ENCODE measurements at regions not wholly inside any gene's neighbourhood (a gene's known extent, or its start where the extent isn't known, plus 50 kb on each side); places are given as distances from the start of the nearest gene placed in this dataset.

DNA sequence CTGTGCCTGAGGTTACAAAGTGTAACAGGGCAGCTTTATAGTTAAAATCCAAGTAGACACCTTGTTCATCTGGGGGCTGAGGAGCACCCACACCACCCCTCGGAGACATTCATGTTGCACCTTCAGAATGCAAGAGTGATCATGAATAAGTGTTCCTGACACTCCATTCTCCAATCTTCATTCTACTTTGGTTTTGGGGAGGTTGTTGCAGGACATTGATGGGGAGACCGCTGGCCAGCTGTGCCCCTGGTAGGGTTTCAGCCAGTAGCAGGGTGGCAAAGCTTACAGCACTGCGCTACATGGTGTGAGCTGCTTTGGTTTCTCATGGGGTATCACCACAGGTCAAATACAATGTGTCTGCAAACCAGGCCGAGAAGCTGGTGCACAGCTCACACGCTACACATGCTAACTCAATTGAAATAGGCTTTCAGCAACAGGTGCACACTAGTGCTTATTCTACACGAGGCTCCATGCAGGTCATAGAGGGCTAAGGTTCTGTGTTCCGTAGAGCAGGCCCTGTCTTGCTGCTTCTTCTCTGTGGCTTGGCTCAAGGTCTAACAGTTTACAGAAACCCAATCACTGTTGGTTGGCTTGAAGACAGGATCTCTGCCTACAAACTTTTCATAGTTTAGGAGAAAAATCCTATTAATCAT, 317.4 kb upstream of the ZNF32 start:
- DNase-seq = no peak

DNA sequence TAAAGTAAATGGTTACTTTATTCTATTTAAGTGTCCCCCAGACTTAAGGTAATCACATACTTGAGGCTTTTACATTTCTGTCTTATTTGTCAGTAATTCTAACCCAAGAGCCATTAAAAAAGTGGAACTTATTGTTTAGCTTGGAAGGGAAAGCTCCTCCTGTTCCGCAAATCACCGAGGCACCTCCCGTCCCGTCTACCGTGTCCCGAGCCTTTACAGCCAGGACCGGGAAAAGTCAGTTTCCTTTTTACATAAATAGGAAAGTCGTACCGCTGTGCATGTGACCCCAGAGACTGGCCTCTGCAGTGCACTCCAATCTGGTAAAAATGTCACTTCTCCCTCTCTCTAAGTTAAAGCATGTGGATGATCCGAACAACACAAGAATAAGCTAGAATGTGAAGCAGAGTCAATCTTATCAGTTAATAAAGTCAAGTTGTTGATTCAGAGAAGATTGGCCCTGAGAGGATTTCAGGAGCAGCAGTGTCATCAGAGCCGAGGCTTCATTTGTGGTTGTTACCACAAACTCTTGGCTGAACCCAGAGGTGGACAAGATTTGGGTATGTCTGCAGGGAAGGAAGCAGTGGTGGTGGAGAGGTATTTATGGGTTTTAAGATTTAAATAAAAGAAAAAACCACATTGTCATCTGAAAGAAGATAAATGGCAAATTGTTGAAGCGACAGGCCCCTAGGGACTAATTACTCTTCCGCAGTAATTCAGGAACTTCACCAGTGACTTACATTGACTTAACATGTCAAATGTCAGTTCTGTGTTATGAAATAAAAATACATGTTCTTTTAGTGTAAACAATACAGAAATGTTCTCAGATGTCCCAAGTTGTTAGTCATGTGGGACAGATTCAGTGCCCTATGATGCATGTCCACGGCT, 316.6 kb upstream of the ZNF32 start:
- no peak for DNase-seq

DNA sequence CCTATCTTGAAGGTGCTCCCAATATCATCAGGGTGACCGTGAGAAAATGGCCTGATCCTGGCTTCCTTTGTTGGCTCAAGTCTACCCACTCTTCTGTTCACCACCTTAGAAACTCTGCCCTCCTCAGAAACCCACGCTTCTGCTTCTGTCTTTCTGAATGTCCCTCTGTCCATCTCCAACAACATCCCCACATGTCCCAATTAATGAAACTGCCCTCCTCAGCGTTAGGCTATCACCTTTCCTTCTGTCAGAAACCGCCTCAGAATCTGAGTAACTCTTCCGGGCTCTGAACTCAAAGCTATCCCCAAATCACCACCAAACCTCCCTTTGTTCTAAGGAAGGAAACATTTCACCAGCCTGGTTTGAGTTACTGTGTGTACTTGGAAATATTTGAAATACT, 315.8 kb upstream of the ZNF32 start:
- DNase-seq = no peak

DNA sequence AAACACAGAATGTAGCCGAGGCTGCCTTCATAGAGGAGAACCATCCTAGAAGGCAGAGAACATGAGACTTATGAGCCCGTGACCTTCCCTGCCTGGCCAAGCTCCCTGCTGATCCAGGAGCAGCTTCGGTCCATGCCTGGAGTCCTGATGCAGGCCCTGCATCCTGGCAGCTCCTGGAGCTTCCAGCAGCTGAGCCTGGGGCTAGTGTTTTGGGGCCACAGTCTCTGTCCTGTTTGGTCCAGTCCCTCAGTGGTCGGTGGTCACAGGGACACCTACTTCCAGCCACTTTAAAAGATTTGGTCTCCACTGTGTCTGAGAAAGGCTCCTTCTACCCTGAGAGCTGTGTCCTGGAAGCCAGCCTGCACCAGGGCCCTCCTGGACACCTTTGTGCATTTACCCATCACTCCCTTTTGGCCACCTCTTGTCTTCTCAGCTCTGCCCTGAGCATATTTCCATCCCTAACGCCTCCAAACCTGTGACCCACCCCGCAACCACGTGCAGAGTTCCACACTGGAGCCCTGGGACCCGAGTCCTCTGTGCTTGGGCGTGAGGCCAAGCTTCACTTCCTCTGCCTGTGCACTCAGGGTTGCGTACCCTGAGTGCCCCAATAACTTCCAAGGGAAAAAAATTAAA, 315.2 kb upstream of the ZNF32 start:
- no peak for DNase-seq

DNA sequence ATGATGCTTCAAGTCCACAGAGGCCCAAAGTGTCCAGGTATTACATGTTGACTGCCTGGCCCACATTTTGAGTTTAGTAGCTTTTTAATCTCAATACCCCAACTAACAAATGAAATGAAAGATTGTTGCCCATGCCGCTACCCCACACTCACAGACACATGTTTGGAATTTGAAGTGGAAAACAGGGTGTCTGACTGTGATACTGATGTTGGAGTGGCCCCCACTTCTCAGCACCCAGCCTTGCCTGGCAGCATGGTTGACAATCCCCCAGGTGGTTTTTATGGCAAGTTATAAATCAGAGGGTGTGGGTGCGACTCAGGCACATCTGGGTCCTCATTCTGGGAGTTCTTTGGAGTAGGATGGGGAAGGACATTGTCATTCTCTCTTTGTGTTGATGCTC, 314.7 kb upstream of the ZNF32 start:
- DNase-seq = no peak

DNA sequence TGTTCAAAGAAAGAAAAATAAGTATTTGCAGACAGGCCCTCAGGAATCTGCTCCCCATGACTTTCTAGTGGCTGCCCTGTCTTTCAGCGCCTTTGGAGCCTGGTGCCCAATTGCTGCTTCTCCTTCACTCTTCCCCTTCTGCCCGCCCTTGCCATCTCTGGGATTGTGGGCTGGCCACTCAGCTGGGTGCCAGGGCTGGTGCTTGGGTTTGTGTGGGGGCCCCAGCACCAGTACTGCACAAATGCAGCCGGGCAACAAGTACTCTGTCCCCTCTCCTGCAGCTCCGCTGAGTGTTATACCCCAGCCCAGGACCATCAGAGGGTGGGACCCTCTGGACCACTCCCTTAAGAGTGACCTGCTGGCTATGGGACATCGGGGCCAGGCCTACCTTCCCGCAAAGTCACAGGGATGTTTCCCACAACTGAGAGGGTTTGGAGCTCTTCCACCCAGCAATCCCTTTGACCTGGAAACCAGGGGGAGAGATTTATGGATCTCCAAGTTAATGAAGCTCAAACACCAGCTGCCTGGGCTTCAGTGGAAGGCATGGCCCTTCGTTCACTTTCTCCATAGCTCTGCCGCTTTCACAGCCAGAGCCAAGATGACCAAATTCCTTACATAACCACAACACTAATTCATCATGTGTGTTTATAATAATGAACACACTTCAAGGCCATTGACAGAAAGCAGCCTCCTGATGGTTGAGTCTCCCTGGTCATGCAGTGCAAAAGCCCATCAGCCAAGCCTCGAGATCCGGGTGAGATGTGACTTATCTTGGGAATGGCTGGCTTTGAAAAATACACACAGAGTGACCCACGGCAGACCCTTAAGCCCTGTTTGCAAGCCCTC, 313.9 kb upstream of the ZNF32 start:
- no peak for DNase-seq

DNA sequence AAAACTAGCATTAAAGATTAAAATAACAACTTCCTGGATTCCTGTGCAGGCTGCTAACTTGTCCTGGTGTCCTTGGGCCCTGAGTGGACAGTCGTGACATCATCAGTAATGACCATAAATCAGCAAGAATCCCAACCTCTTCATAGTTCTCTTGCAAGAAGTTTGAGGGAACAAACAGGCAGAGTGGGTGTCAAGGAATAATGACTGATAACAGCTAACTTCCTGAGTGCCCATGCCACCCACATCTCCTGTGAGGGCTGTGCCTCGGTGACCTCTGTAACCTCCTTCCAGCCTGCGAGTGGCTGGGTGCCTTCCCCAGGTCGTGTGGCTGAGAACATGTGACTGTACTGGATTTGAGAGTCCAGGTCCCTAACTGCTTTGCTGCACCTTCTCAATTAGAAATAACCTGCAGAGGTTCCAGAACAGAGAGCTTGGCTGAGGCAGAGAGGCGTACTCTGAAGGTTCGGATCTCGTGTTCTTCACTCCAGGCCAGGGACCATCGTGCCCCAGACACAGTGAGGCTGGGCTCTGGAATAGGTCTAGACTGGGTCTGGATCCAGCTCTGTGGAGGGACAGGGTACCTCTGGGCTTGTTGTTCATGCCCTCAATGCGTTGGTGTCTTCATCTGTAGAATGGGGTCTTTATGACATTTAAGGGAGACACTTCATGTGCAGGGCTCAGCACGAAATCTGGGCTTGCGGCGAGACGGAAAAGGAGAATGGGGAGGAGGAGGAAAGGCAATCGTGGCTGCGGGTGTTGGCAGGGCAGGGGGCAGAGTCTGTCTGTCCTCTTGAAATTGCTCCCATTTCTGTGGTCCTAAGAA, 313.1 kb upstream of the ZNF32 start:
- DNase-seq = no peak

DNA sequence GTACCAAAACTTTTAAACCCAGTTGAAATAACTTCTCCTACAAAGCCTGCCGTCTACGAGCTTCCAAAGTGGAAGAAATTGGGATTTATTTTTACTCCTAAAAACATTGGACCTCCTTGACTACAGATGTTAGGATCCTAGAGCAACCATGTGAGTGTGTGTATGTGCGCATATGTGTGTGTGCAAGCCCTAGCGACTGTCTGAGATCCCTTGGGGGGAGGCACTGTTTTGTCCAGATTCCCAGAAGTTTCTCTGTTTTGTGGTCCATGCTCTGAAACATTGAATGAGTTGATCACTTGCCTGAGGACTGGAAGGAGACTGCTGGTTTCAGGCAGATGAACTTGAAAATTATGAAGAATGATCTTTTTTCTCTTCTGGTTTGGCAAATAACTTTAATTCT, 312.3 kb upstream of the ZNF32 start:
- DNase-seq = no peak

DNA sequence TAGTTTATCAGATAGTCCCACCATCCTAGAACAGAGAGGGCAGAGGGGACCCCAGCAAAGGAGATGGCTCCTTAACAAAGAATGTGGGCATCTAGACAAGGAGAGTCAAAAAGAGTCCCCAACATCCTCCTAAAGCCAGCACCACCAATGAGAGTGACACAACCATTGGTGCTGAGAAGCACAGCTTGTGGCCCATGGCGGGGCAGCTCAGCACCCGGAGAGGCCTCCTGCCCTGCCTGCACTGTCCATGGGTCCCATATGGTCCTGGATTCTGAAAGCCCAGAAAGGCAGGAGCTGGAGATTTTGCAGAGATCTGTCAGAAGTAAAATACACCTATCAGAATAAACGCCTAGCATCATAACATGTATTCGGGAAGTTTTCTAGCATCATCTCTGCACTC, 311.8 kb upstream of the ZNF32 start:
- DNase-seq = no peak

DNA sequence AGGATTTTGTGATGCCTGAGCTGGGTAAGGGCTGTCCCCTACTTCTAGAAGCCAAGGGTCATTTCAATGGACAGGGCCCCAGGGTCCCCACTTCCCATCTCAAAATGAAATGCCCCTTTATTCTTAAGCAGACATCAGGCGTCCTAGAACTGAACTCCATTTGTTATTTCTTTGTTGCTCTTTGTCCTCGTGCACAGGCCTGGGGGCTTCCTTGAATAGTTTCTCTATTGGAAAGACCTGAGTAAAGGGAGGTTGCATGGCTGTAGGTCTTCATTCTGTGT, 311.4 kb upstream of the ZNF32 start:
- DNase-seq = no peak

DNA sequence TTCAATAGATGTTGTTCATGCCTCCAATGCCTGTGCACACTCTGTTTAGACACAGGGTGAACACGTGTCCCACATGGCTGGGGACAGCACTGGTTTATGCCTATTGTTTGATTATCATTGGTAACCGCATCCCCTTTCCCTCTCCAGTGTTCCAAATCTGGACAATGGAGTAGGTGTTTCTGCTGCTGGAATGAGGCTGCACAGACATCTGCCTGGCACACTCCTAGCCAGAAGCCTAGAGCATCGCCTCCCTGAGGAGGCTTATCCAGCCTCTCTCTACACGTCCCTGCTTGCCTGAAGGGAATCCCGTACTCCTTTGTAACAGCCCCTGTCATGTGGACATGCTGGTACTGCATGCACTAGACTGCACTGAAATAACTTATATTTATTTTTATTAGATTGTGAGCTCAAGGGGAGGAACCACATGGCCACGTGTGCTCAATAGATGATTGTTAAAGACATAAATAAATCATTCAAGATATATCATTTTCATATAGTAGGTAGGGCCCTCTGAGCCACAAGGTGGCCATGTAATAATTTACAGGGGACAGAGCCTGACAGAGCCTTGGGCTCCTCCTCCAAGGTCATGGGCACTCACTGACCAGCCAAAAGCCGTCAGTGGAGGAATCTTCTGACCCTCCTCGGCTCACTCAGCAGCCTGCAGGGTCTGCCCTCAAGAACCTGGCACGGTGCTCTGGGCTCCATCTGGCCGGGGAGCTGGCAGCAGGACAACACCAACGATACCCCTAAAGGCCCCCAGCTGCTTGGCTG, 310.9 kb upstream of the ZNF32 start:
- DNase-seq = no peak

DNA sequence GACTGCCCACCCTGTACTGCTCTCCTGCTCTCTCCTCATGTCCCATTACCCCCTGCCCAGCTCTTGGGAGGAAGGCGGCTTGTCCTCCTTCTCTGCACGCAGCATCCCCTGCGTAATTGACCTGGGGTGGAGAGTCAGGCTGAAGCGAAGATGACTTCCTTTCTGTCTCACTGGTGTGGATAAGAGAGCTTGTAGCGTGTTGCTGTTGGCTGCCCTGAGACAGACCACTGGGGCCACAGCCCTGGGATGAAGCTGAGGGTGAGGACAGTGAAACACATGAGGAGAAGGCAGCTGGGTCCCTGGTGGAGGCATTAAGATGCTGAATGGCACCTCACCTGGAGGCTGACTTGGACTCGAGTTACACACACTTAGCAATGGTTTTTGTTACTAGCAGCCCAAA, 310.3 kb upstream of the ZNF32 start:
- no peak for DNase-seq

DNA sequence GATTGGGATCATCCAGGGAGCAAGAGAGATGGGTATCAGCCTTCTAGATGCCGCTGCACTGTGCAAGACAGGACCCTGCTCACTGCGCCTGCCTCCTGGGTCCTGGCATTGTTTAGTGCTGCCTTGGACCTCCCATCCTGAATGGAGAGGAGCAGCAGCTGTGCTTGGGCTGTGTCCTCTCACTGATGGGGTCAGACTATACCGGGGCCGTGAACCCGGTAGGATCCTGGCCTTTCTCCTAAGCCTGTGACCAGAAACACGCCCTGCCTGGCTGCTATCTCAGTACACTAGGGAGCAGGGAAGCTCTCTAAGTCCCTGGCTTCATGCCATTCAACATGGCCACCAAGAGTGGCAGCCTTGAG, 309.4 kb upstream of the ZNF32 start:
- no peak for DNase-seq

DNA sequence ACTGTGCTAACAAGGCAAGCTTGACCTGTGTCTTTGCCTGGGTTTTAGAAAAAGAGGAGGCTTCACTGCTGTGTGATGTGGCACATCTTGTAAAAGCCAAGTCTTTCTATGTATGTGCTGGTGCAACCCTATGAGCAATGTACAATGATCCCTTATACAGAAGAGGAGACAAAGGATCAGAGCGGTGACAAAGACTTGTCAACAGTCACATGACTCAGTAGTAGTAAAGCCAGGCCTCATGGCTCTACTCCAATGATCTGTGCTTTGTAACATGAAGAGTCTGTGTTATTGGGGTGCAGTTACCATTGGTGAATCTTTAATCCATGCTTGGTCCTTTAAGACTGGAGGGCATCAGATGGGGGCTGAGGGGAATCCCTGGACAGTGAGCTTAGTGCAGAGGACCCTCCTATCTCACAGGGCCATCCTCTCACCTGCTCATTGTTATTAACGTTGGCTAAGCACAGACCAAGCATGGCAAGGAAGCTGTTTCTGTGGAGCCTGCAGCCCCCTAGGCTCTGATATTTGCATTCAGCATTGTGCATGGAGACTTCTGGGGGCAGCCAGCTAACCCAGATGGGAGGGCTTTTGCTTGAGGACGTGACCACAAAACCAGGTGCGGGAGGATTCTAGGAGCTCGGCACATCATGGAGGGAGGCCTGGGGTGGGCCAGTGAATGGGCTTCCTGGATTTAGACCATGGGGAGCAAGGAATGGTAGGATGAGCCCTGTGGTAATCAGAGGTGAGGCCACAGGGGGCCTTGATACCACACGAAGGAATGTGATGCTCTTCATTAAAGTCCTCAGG, 308.8 kb upstream of the ZNF32 start:
- no peak for DNase-seq

DNA sequence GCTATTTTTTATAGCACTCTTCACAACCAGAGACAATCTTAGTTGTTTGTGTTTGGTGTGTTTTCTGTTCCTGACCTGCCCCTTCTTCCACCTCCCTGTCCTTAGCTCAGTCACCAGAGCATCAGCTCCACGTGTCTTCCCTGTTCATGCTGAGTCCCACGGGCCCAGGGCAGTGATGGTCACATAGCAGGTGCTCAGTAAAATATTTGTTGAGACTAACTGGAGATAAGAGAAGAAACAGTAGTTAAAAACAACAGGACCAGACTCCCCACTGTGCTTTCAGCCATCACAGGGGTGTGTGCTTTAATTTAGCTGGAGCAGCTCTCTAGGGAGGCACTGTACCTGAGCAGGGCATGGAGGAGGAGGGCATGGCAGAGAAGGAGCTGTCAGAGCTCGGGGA, 307.3 kb upstream of the ZNF32 start:
- no peak for DNase-seq

DNA sequence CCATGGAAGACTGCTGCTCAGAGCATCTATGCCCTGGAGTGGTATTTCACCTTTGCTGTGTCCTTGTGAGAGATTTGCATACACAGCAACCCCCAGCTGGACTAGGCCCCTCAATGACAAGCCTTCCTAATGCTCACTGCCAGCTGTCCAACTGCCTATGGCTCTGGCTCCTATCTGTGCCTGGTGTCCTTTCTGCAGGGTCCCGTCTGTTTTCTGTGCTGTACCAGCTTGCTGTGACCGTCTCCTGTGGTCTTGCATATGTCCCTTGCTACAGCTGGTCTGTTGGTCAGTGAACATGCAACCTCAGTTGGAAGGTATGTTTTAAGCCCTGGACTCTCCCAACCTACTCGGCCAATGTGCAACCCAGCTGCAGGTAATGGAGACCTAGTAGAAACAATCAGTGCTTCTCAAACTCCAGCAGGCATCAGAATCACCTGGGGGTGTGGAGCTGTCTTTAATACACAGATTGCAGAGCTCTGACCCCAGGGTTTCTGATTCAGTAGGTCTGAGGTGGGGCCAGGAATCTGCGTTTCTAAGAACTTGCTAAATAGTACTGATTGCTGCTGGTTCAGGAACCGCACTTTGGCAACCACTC, 306.4 kb upstream of the ZNF32 start:
- DNase-seq = no peak

DNA sequence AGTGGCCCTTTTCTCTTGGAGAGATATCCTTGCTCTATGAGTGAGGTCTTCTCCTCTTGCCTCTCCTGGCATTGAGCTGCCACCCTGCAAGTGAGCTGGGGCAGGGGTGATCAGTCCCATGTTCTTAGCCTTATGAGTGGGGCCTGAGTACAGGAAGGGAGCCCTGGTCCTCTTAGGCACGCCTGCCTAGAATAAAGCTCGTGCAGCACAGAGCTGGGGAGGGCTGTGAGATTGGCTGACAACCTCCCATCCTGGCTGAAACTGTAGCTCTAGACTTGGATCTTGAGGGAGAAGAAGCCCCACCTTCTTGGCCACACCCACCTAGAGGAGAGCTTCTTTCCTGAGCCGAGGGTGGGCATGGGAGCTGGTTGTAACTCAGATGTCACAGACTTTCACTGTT, 305.0 kb upstream of the ZNF32 start:
- DNase-seq = no peak

DNA sequence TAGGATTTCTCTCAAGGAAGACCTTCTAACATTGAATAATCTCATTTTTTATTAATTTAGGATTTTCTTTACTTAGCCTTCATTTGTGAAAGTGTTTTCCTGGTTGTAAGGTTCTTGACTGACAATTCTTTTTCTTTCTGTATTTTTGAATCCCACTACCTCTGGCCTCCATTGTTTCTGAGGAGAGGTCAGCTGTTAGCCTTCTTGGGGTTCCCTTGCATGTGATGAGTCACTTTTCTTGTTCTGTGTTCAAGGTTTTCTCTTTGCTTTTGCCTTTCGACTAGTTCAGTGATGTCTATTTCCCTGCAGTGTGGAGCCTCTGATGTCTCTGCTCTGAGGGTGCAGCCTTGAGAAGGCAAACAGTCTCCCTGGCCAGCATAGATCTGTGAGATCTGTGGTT, 304.1 kb upstream of the ZNF32 start:
- DNase-seq = no peak

DNA sequence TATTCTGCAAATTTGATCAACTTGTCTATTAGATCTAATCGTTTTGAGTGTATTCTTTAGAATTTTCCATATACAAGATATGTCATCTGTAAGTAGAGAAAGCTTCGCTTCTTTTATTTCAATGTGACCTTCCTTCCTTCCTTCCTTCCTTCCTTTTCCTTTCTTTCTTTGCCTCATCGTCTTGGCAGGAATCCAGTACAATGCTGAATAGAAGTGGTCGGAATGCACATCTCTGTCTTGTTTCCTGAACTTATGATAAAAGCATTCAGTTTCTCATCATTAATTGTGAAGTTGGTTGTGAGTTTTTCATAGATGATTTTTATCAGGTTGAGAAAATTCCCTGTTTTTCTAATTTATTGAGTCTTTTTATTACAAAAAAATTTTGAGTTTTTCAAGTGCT, 300.7 kb upstream of the ZNF32 start:
- no peak for DNase-seq

DNA sequence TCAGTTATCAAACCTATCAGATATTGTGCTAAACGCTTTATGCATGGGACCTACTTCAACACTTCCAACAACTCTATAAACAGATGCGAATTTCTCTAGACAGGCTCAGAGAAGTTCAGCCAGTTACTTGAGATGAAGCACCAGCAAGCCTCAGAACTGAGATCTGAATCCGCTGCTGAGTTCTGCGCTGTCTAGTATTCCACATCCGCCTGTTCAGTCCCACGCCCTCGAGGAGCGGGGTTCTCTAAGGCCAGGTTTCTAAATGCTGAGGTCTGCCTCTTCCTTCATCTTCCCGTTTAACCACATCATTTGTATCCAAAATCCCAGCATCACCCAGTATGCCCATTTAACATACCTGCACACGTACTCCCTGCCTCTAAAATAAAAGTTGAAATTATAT, 297.8 kb upstream of the ZNF32 start:
- no peak for DNase-seq

DNA sequence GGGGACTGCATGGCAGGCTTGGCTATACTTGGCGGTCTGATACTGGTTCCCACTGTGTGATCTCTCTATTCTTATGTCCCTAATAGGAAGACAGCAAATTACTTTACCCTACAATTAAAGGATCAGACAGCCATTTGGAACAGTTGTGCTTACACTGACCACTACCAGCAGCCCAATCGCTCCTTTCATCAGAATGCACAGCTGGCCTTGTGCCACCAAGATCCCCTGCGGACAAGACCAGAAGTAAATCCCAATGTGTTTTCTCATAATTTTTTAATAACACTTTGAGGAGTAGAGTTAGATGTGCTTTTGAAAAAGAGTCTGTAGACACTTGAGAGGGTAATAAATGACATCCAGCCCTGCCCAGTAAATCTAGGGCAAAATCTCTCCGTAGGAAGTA, 297.2 kb upstream of the ZNF32 start:
- DNase-seq = no peak

Data from activated effector memory CD4-positive, alpha-beta T cell treated with Interleukin-2 at 50 U/mL for 16 hours (primary cell).